SK-N-SH (cell line): ENCODE measurements at regions not wholly inside any gene's neighbourhood (a gene's known extent, or its start where the extent isn't known, plus 50 kb on each side); places are given as distances from the start of the nearest gene placed in this dataset.

Source experiments
- CTCF ChIA-PET: fragments of 300-600, 350-600 bp; formaldehyde crosslinking; extraction: SDS; loops from one replicate; lab custom pipeline; 2021; lab: Yijun Ruan, JAX
- POLR2A ChIA-PET: fragments of 350-600 bp; sonication (Branson Sonifier 250); formaldehyde crosslinking; extraction: SDS; loops from one replicate; lab custom pipeline; 2020; ENCODE audit warnings: antibody characterized with exemption, inconsistent platforms; lab: Yijun Ruan, JAX
- DNase-seq: peaks from one replicate; pipeline ENCODE4 v3.0.0; 2012
- H2AFZ ChIP-seq: fragments of 200-600 bp; sonication (generic); 2 replicates; pipeline ENCODE4 v1.8.1; 2016; ENCODE audit warnings: antibody characterized with exemption, mild to moderate bottlenecking, low read depth
- H3F3A ChIP-seq: fragments of 200-600 bp; sonication (generic); replicated peaks from 2 replicates; pipeline ENCODE3; 2016; ENCODE audit warnings: antibody characterized with exemption, mild to moderate bottlenecking; ENCODE audit not compliant: insufficient read depth
- H3K27ac ChIP-seq, 2 experiments: fragments of 200-500 bp in 1 of 2; fragments of 200-600 bp in 1 of 2; sonication (Bioruptor generic) in 1 of 2; sonication (generic), shearing (Covaris generic) in 1 of 2; 2 replicates each; pipeline versions ENCODE4 v1.5.1 to v1.6.1; 2014 to 2016; ENCODE audit warnings: low read depth in 2 of 2, inconsistent platforms in 1 of 2, low read length in 1 of 2, mild to moderate bottlenecking in 1 of 2, mixed read lengths in 1 of 2
- H3K27me3 ChIP-seq: fragments of 200-600 bp; sonication (generic), shearing (Covaris generic); 2 replicates; pipeline ENCODE4 v1.6.1; 2016; ENCODE audit warnings: mixed run types; ENCODE audit not compliant: insufficient read depth
- H3K36me3 ChIP-seq, 2 experiments: fragments of 200-500 bp in 1 of 2; fragments of 200-600 bp in 1 of 2; sonication (Bioruptor generic) in 1 of 2; sonication (generic) in 1 of 2; replicated peaks in 1 of 2; 2 replicates each; pipeline versions ENCODE3 to v1.5.1; 2014 to 2016; ENCODE audit warnings: low read length in 1 of 2, mild to moderate bottlenecking in 1 of 2; ENCODE audit not compliant: insufficient read depth in 2 of 2, control insufficient read depth in 1 of 2
- H3K4me1 ChIP-seq, 2 experiments: fragments of 200-500 bp in 1 of 2; fragments of 200-600 bp in 1 of 2; sonication (Bioruptor generic) in 1 of 2; sonication (generic), shearing (Covaris generic) in 1 of 2; 2 replicates each; pipeline versions ENCODE4 v1.5.1 to v1.6.1; 2014 to 2016; ENCODE audit warnings: low read depth in 1 of 2, low read length in 1 of 2, mixed run types in 1 of 2; ENCODE audit not compliant: insufficient read depth in 2 of 2, control insufficient read depth in 1 of 2
- H3K4me2 ChIP-seq: fragments of 200-600 bp; sonication (generic), shearing (Covaris generic); 2 replicates; pipeline ENCODE4 v1.6.1; 2017; ENCODE audit warnings: mixed run types
- H3K4me3 ChIP-seq, 2 experiments: fragments of 200-500 bp in 1 of 2; fragments of 200-600 bp in 1 of 2; sonication (Bioruptor generic) in 1 of 2; sonication (generic), shearing (Covaris generic) in 1 of 2; 2 replicates each; pipeline versions ENCODE4 v1.5.1 to v1.8.1; 2014 to 2016; ENCODE audit warnings: low read depth in 2 of 2, inconsistent platforms in 1 of 2, low read length in 1 of 2, mild to moderate bottlenecking in 1 of 2, mixed read lengths in 1 of 2, moderate library complexity in 1 of 2
- H3K79me2 ChIP-seq: fragments of 200-600 bp; sonication (generic); 2 replicates; pipeline ENCODE4 v1.8.1; 2017; ENCODE audit warnings: mild to moderate bottlenecking; ENCODE audit not compliant: insufficient read depth
- H3K9ac ChIP-seq: fragments of 200-600 bp; sonication (generic); 2 replicates; pipeline ENCODE4 v1.6.1; 2017; ENCODE audit warnings: mixed run types
- H3K9me2 ChIP-seq: fragments of 200-600 bp; sonication (generic); 2 replicates; pipeline ENCODE4 v1.6.1; 2017; ENCODE audit warnings: mixed run types
- H3K9me3 ChIP-seq: fragments of 200-600 bp; sonication (generic); 2 replicates; pipeline ENCODE4 v1.6.1; 2017; ENCODE audit warnings: mixed run types, mild to moderate bottlenecking, moderate library complexity
- H4K20me1 ChIP-seq: fragments of 200-600 bp; sonication (generic); 2 replicates; pipeline ENCODE4 v1.6.1; 2017; ENCODE audit warnings: mild to moderate bottlenecking, mixed run types; ENCODE audit not compliant: insufficient read depth
- EP300 ChIP-seq, 2 experiments: IDR thresholded peaks; 2 replicates each; pipeline versions ENCODE4 v1.4.0 to v1.6.1; 2012; ENCODE audit warnings: borderline replicate concordance in 1 of 2, low read depth in 1 of 2, low read length in 1 of 2
- EZH2phosphoT487 ChIP-seq: fragments of 200-600 bp; sonication (generic); IDR thresholded peaks from 2 replicates; pipeline ENCODE4 v1.6.1; 2017; ENCODE audit warnings: low read depth, mixed run types, mild to moderate bottlenecking, antibody characterized with exemption, moderate library complexity, borderline replicate concordance
- FOSL2 ChIP-seq: IDR thresholded peaks from 2 replicates; pipeline ENCODE4 v1.4.0; 2012; ENCODE audit warnings: low read depth, mild to moderate bottlenecking, moderate library complexity, borderline replicate concordance
- FOXJ3 ChIP-seq: sonication (generic); formaldehyde crosslinking; IDR thresholded peaks from 2 replicates; pipeline ENCODE4 v1.5.1; 2020; ENCODE audit warnings: mild to moderate bottlenecking, missing genetic modification reagents
- FOXM1 ChIP-seq: IDR thresholded peaks from 2 replicates; pipeline ENCODE4 v1.4.0; 2012; ENCODE audit warnings: low read depth, mild to moderate bottlenecking
- IRF3 ChIP-seq: fragments of 150-350 bp; IDR thresholded peaks from 2 replicates; pipeline ENCODE4 v1.6.1; 2016; ENCODE audit warnings: mild to moderate bottlenecking, low read depth, low read length
- MEF2A ChIP-seq: IDR thresholded peaks from 2 replicates; pipeline ENCODE4 v1.4.0; 2012; ENCODE audit warnings: low read depth, borderline replicate concordance
- NFIC ChIP-seq: IDR thresholded peaks from 2 replicates; pipeline ENCODE4 v1.4.0; 2012; ENCODE audit warnings: borderline replicate concordance
- NRF1 ChIP-seq: IDR thresholded peaks from 2 replicates; pipeline ENCODE4 v1.6.1; 2012; ENCODE audit warnings: low read depth, mild to moderate bottlenecking, low read length
- RCOR1 ChIP-seq: fragments of 150-350 bp; IDR thresholded peaks from 2 replicates; pipeline ENCODE4 v1.6.1; 2017; ENCODE audit warnings: antibody characterized with exemption, low read length
- REST ChIP-seq: IDR thresholded peaks from 2 replicates; pipeline ENCODE4 v1.6.1; 2012; ENCODE audit warnings: mild to moderate bottlenecking, low read depth, low read length, moderate library complexity
- RXRA ChIP-seq: IDR thresholded peaks from 2 replicates; pipeline ENCODE4 v1.4.0; 2012; ENCODE audit warnings: low read depth, mild to moderate bottlenecking, borderline replicate concordance
- TEAD4 ChIP-seq: IDR thresholded peaks from 2 replicates; pipeline ENCODE4 v1.4.0; 2012; ENCODE audit warnings: mild to moderate bottlenecking, borderline replicate concordance; ENCODE audit not compliant: insufficient read depth
- ZBTB33 ChIP-seq: IDR thresholded peaks from 2 replicates; pipeline ENCODE4 v1.4.0; 2012; ENCODE audit warnings: low read depth, borderline replicate concordance
- WGBS: methylation state at CpG from one replicate; pipeline ENCODE4 v1.1.6; 2017; ENCODE audit warnings: low lambda C conversion rate; 5-methylcytosine and 5-hydroxymethylcytosine counted together

GRCh38 chr13:80586356-80586755 lies 245.4 kb upstream of the SPRY2 start:
- no peaks in the 10 kb centered on the region for H3K9me3 ChIP-seq
- no peaks in the 10 kb centered on the region for H3F3A ChIP-seq
- no peaks in the 10 kb centered on the region for H4K20me1 ChIP-seq
- WGBS: 38% methylated on average over 2 of the region's 2 CpGs
- H3K4me1 ChIP-seq: no peaks in the 10 kb centered on the region
- no peaks in the 10 kb centered on the region for H3K27me3 ChIP-seq
- no peak for DNase-seq
- ChIA-PET POLR2A (no interaction called here), CTCF (no interaction called here)
- no peak overlapping the region for H2AFZ ChIP-seq
- no peak for TF ChIP-seq FOSL2
- TF ChIP-seq EZH2phosphoT487: no peak
- no peak for TF ChIP-seq NRF1
- TF ChIP-seq MEF2A: no peak
- TF ChIP-seq ZBTB33: no peak
- no peak for TF ChIP-seq RXRA
- TF ChIP-seq FOXJ3 (CRISPR knock-in tag): no peak
- no peak for TF ChIP-seq IRF3
- no peak for TF ChIP-seq TEAD4
- no peak for TF ChIP-seq FOXM1
- no peak for TF ChIP-seq REST
- no peak overlapping the region for H3K4me2 ChIP-seq
- no peaks in the 10 kb centered on the region for H3K9me2 ChIP-seq
- no peak overlapping the region for H3K4me3 ChIP-seq
- H3K79me2 ChIP-seq: no peaks in the 10 kb centered on the region
- H3K36me3 ChIP-seq: no peaks in the 10 kb centered on the region
- H3K27ac ChIP-seq: no peak overlapping the region
- no peak overlapping the region for H3K9ac ChIP-seq

GRCh38 chr13:80585531-80585930 lies 244.6 kb upstream of the SPRY2 start:
- Histone ChIP-seq H3K36me3 (no peaks in the 10 kb centered on the region), H3K9ac (no peak overlapping the region), H3K4me3 (no peak overlapping the region), H3K9me3 (no peaks in the 10 kb centered on the region), H3K27me3 (no peaks in the 10 kb centered on the region), H4K20me1 (no peaks in the 10 kb centered on the region), H3K4me2 (no peak overlapping the region), H3K79me2 (no peaks in the 10 kb centered on the region), H3F3A (no peaks in the 10 kb centered on the region), H3K9me2 (no peaks in the 10 kb centered on the region), H3K4me1 (no peaks in the 10 kb centered on the region), H2AFZ (no peak overlapping the region), H3K27ac (no peak overlapping the region)
- TF ChIP-seq NFIC (no peak), EP300 (IDR thresholded peaks at IDR 0.05; ENCODE audit: borderline replicate concordance in 1 of 2, low read depth in 1 of 2, low read length in 1 of 2) (no peak), TEAD4 (no peak), FOXJ3 (CRISPR knock-in tag) (no peak), RCOR1 (no peak)
- ChIA-PET POLR2A (no interaction called here), CTCF (no interaction called here)
- 53% methylated on average over 1 of the region's 1 CpG for WGBS
- no peak for DNase-seq
